RWPE2 (cell line): ENCODE measurements at regions not wholly inside any gene's neighbourhood (a gene's known extent, or its start where the extent isn't known, plus 50 kb on each side); places are given as distances from the start of the nearest gene placed in this dataset.

ENCODE experiments used
- ATAC-seq: fragments of 200-7000 bp; cut with Tn5 transposase; 3 replicates; pipeline ENCODE4 v1.9.1; 2021; ENCODE audit warnings: low read depth
- DNase-seq: peaks from one replicate; pipeline ENCODE4 v3.0.0-alpha.2; 2020; ENCODE audit warnings: low spot score
- H3K27ac ChIP-seq: fragments of 450-650 bp; 2 replicates; pipeline ENCODE4 v1.5.1; 2017; ENCODE audit warnings: mild to moderate bottlenecking; ENCODE audit not compliant: poor library complexity, severe bottlenecking
- H3K27me3 ChIP-seq: fragments of 250-450 bp; sonication (Bioruptor Pico); 2 replicates; pipeline ENCODE4 v1.5.1; 2021; ENCODE audit warnings: mild to moderate bottlenecking, moderate library complexity; ENCODE audit not compliant: insufficient read depth, poor library complexity, severe bottlenecking
- H3K36me3 ChIP-seq: fragments of 250-450 bp; sonication (Bioruptor Pico); 2 replicates; pipeline ENCODE4 v1.5.1; 2020; ENCODE audit warnings: low read depth, mild to moderate bottlenecking, moderate library complexity
- H3K4me1 ChIP-seq: fragments of 250-450 bp; sonication (Bioruptor Pico); 2 replicates; pipeline ENCODE4 v1.5.1; 2021; ENCODE audit warnings: mild to moderate bottlenecking, moderate library complexity; ENCODE audit not compliant: insufficient read depth, poor library complexity, severe bottlenecking
- H3K4me3 ChIP-seq: fragments of 250-450 bp; sonication (Bioruptor Pico); 2 replicates; pipeline ENCODE4 v1.5.1; 2021; ENCODE audit warnings: mild to moderate bottlenecking, moderate library complexity; ENCODE audit not compliant: severe bottlenecking
- H3K9me3 ChIP-seq: fragments of 250-450 bp; sonication (Bioruptor Pico); 2 replicates; pipeline ENCODE4 v1.5.1; 2021; ENCODE audit warnings: mild to moderate bottlenecking, moderate library complexity; ENCODE audit not compliant: severe bottlenecking
- CTCF ChIP-seq: fragments of 450-650 bp; IDR thresholded peaks from one replicate; pipeline ENCODE4 v1.5.1; 2017; ENCODE audit warnings: mild to moderate bottlenecking, moderate library complexity; ENCODE audit not compliant: poor library complexity, severe bottlenecking

GRCh38 chr12:114588061-114588460 is 95.9 kb downstream of the TBX3 start:
- Histone ChIP-seq H3K4me3 (no peak overlapping the region), H3K4me1 (no peaks in the 10 kb centered on the region), H3K27me3 (no peaks in the 10 kb centered on the region), H3K27ac (no peak overlapping the region), H3K36me3 (no peaks in the 10 kb centered on the region), H3K9me3 (no peaks in the 10 kb centered on the region)
- DNase-seq = no peak
- no peak for ATAC-seq
- no peak for TF ChIP-seq CTCF

- Histone ChIP-seq H3K27me3 (no peaks in the 10 kb centered on the region), H3K36me3 (no peaks in the 10 kb centered on the region), H3K4me1 (no peaks in the 10 kb centered on the region), H3K9me3 (no peaks in the 10 kb centered on the region), H3K4me3 (no peak overlapping the region), H3K27ac (no peak overlapping the region)
- ATAC-seq (no peak), DNase-seq (no peak)
- no peak for TF ChIP-seq CTCF
These were observed 103.7 kb downstream of the TBX3 start for GRCh38 chr12:114580306-114580705.

- H3K9me3 ChIP-seq = no peaks in the 10 kb centered on the region
- no peak for TF ChIP-seq CTCF
- no peaks in the 10 kb centered on the region for H3K27me3 ChIP-seq
- H3K4me1 ChIP-seq = no peaks in the 10 kb centered on the region
- no peak overlapping the region for H3K27ac ChIP-seq
- ATAC-seq (no peak), DNase-seq (no peak)
- no peaks in the 10 kb centered on the region for H3K36me3 ChIP-seq
- H3K4me3 ChIP-seq = no peak overlapping the region
These were observed 104.6 kb downstream of the TBX3 start for GRCh38 chr12:114579389-114579788.

GRCh38 chr12:114562654-114563053 is 121.3 kb downstream of the TBX3 start:
- Histone ChIP-seq H3K9me3 (no peaks in the 10 kb centered on the region), H3K4me3 (no peak overlapping the region), H3K27me3 (peaks cover 30% of the 10 kb centered on the region), H3K27ac (no peak overlapping the region), H3K36me3 (no peaks in the 10 kb centered on the region), H3K4me1 (no peaks in the 10 kb centered on the region)
- TF ChIP-seq CTCF = no peak
- DNase-seq (no peak), ATAC-seq (no peak)

GRCh38 chr12:114555451-114555850 is 128.5 kb downstream of the TBX3 start:
- Histone ChIP-seq H3K4me3 (no peak overlapping the region), H3K4me1 (no peaks in the 10 kb centered on the region), H3K27me3 (peaks cover 28% of the 10 kb centered on the region), H3K27ac (no peak overlapping the region), H3K36me3 (no peaks in the 10 kb centered on the region), H3K9me3 (no peaks in the 10 kb centered on the region)
- TF ChIP-seq CTCF = no peak
- DNase-seq (no peak), ATAC-seq (no peak)
